ENCODE measurements at regions not wholly inside any gene's neighbourhood (a gene's known extent, or its start where the extent isn't known, plus 50 kb on each side); places are given as distances from the start of the nearest gene placed in this dataset.
"Not testable (repeated sequence)": the region's sequence is repeated elsewhere in the genome, so short reads cannot be mapped to it uniquely, and the experiment has no call there.

DNA sequence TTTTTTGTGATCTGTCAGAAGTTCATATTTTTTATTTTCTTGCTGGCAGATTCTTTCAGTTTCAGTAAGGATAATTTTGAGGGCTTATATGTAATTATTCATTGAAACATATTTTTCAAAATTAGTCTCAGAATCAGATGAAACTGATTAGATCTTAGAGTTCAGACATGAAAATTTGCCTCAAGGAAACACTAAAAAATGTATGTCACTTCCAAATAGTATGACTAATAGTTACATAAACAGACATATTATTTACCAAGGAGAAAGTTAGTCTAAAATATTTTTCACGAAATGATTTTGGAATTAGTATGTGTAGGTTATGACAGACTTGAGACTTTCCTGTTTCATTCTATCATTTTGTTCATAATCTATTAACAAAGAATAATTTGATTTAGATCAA, 628.6 kb downstream of the CCDC85A start:
- ATAC-seq, result no peak

DNA sequence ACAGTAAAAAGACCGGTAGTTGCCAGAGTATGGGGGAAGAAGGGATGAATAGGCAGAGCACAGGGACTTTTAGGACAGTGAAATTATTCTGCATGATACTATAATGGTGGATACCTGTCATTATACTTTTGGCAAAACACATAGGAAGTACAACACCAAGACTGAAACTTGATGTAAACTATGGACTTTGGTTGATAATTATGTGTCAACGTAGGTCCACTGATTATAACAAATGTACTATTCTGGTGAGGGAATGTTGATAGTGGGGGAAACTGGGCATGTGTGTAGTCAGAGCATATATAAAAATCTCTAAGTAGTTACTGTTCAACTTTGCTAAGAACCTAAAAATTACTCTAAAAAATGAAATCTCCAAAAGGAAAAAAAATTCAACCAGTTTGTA, 629.7 kb downstream of the CCDC85A start:
- ATAC-seq, result no peak

DNA sequence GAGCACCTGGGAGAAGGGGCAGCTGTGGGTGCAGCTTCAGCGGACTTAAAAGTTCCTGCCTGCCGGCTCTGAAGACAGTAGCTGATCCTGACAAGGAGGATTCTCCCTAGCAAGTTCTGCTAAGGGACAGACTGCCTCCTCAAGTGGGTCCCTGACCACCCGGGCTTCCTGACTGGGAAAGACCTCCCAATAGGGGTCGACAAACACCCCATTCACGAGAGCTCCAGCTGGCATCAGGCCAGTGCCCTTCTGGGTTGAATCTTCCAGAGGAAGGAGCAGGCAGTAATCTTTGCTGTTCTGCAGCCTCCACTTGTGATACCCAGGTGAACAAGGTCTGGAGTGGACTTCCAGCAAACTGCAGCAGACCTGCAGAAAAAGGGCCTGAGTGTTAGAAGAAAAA, 632.9 kb downstream of the CCDC85A start:
- no peak for ATAC-seq

- ATAC-seq, result no peak
Observed at GRCh38 chr2:56831780-56832179, 648.0 kb downstream of the CCDC85A start.

DNA sequence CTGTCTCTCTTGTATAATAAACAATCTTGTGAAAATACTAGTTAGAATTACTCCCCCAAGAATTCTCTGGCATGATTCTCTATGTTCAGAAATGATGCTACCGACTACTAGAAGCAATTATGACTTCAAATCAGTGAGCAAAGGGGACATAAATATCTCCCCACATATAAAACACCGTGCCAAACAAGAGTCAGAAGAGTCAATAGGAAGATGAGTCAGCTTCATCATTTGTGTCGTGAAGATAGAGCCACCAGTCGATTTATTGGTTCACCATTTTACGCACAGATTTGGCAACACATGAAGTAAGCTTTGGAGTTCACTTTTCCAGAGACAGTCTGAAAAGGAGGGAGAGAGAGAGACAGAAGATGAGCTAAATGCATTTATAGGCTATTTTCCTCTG, 650.9 kb downstream of the CCDC85A start:
- no peak for ATAC-seq

DNA sequence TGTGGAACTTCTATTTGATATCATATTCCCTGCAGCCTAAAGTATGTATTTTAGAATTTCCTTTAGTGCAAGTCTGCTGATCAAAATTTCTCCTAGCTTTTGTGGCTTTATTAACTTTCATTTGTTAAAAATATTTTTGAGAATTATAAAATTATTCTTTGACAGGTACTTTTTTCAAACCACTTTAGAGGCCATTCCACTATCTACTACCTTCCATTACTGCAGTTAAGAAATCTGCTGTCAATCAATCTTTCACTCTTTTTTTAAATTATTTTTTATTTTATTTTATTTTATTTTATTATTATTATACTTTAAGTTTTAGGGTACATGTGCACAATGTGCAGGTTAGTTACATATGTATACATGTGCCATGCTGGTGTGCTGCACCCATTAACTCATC, 656.2 kb downstream of the CCDC85A start:
- ATAC-seq, result not testable (repeated sequence)

- ATAC-seq, result no peak
Observed at GRCh38 chr2:56860991-56861390, 677.2 kb downstream of the CCDC85A start.

GRCh38 chr2:56871644-56872043, 687.9 kb downstream of the CCDC85A start:
- ATAC-seq, result no peak

DNA sequence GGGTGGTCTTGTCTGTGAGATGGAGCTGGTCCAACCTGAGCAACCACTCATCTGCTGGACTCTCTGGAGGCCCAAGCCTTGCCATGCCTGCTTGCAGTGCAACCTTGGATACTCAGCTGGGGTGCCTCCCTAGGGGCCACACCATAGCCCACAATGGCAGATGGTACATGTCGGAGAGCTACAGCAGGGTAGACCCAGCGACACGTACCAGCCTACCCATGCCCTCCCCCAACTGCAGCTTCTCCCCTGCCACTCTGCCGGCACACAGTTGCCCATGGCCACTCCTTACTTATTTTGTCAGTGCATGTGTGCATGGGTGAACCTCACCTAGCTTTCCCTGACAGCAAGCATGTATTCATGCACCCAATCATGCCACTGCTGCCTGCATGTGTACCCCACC, 690.9 kb downstream of the CCDC85A start:
- no peak for ATAC-seq

DNA sequence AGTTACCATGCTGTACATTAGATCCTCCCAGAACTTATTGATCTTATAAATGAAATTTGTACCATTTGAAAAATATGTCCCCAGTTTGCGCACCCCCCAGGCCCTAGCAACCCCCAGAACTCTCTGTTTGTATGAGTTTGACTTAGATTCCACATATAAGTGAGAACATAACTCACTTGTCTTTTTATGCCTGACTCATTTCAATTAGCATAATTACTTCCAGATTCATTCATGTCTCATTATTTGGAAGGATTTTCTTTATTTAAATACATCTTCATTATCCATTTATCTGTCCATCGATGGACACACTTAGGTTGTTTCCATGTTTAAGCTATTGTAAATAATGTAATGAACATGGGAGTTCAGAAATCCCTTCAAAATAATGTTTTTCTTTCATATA, 705.9 kb downstream of the CCDC85A start:
- no peak for ATAC-seq

- ATAC-seq, result no peak
Observed at GRCh38 chr2:56892382-56892781, 708.6 kb downstream of the CCDC85A start.

GRCh38 chr2:56898986-56899385, 715.2 kb downstream of the CCDC85A start:
- no peak for ATAC-seq

DNA sequence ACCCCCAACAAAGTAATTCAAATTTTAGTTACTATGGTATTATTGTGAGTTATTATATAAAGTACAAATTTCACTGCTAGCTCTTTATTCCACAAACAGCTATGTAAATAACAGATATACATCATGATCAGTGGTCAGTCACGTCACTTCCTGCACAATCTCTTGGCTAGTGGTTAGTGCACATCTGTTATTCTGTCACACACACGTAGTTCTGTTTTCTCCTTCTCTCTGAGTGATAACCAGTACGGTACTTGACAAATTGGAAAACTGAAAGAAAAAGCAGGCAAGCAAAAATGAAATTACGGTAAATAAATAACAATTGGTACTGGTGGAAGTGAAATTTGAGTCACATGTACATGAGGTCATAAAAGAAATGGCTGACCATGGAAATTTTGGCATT, 728.7 kb downstream of the CCDC85A start:
- no peak for ATAC-seq

DNA sequence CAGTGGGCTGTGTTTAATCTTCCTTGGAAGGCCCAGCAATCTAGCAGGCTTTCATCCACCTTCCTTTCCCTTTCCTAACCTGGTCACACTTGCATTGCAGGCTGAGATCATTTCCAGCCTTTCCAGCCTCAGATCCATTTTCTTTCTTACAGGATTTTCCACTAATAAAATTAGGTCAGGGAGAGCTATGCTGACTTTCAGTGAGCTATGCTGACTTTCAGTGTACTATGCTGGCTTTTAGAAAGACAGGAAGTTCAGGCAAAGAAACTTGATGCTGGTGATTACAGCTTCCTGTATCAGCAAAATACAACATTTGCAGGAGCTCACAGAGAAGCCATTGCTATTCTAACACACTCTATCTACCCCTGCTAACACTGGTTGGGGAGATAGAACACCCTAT, 735.0 kb downstream of the CCDC85A start:
- ATAC-seq, result no peak

DNA sequence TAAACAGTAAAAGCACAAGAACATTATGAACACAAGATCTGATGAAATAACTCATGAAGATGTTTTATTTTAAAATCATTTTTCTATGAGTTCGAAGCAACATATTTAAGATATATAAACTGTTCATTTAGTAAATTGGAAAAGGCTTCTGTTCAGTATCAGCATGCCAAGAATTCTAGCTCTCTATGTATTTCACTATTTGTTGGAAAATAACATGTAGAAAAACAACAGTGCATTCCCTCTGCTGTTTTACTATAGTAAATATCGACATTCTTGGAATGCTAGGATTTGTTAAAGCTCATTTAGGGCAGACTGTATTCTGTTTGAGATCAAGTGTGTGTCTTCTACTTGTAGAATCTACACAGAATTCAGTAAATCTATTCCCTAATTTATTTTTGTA, 750.2 kb downstream of the CCDC85A start:
- ATAC-seq, result no peak

DNA sequence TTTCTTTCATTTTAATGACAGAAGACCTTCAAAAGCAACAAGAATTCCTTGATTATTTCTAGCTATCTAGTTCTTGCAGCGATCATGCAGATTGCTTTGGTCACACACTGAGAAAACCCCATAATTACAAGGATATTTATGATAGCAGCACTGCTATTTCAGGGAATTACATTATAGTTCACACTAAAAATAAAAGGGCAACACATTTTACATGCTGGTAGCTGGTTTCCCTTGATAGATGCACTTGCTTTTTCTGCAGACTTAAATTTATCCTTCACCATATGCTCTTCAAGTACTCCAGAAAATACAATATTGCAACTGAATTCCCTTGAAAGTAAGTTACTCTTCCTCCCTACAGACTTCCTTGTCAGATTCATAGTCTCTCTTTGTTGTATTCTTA, 751.1 kb downstream of the CCDC85A start:
- ATAC-seq, result no peak

GRCh38 chr2:56940054-56940453, 756.3 kb downstream of the CCDC85A start:
- no peak for ATAC-seq

- no peak for ATAC-seq
Observed at GRCh38 chr2:56952871-56953270, 769.1 kb downstream of the CCDC85A start.

GRCh38 chr2:56960581-56960980, 776.8 kb downstream of the CCDC85A start:
- no peak for ATAC-seq

GRCh38 chr2:56962673-56963072, 778.9 kb downstream of the CCDC85A start:
- no peak for ATAC-seq

- ATAC-seq, result no peak
Observed at GRCh38 chr2:56969513-56969912, 785.7 kb downstream of the CCDC85A start.

DNA sequence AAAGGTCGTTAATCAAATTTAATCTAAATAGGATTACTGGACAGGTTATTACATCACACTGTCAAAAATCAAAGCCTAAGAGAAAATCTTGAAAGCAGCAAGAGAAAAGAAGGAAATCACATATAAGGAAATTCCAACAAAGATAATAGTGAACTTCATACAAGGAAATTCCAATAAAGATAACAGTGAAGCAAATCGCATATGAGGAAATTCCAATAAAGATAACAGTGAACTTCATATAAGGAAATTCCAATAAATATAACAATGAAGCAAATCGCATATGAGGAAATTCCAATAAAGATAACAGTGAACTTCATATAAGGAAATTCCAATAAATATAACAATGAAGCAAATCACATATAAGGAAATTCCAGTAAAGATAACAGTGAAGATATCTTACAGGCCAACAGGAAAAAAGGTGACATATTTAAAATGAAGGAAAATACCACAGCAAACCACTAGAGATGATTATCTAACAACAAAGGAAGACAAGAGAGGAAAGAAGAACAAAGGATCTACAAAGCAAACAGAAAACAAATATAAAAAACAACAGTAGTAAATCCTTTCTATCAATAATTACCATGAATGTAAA, 787.7 kb downstream of the CCDC85A start:
- no peak for ATAC-seq

- no peak for ATAC-seq
Observed at GRCh38 chr2:56981554-56981953, 797.8 kb downstream of the CCDC85A start.

DNA sequence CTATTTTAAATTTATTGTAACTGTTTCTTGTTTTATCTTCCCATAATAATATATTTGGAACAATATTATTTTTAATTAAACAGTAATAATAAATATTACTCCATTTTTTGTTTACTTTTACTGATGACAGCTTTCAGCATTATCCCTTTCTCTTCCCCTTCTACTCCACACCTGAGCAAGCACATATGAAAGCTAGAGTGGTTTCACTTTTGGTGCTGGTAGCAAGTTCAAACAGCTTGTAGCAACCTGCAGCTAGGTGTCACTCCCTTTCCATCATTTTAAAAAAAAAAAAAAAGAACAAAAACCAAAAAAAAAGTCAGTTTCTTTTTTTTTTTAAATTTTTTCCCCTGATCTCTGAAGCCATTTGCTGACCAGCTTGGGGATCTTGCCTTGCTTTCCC, 801.8 kb downstream of the CCDC85A start:
- no peak for ATAC-seq

GRCh38 chr2:57022496-57022895, 838.7 kb downstream of the CCDC85A start:
- ATAC-seq, result no peak
